GM12878 (cell line): ENCODE measurements at regions not wholly inside any gene's neighbourhood (a gene's known extent, or its start where the extent isn't known, plus 50 kb on each side); places are given as distances from the start of the nearest gene placed in this dataset.

Source experiments
- ATAC-seq: fragments of 200-7000 bp; cut with Tn5 transposase; 3 replicates; pipeline ENCODE4 v1.9.1; 2020; ENCODE audit warnings: mild to moderate bottlenecking, moderate library complexity
- BruUV-seq: library from RNA; stranded (reverse); fragments of 400-500 nt; replicated peaks from 2 replicates; lab custom pipeline; 2021; lab: Mats Ljungman, UMichigan
- CTCF ChIA-PET: fragments of 300-600 bp; sonication (Branson Sonifier 250); formaldehyde crosslinking; extraction: SDS; loops from one replicate; lab custom pipeline; 2021; ENCODE audit warnings: inconsistent platforms; lab: Yijun Ruan, JAX
- POLR2A ChIA-PET: fragments of 350-600 bp; formaldehyde crosslinking; extraction: SDS; loops from one replicate; lab custom pipeline; 2021; ENCODE audit warnings: inconsistent platforms; lab: Charles Lee
- RAD21 ChIA-PET: fragments of 300-600 bp; sonication (Branson Sonifier 250); formaldehyde crosslinking; loops from one replicate; lab custom pipeline; 2023; ENCODE audit warnings: antibody characterized with exemption; ENCODE audit not compliant: unreplicated experiment; lab: Charles Lee
- SMC1A ChIA-PET: fragments of 300-600 bp; sonication (Branson Sonifier 250); formaldehyde crosslinking; loops from one replicate; lab custom pipeline; 2023; ENCODE audit not compliant: unreplicated experiment, uncharacterized antibody; lab: Charles Lee
- DNase-seq: peaks from one replicate; pipeline ENCODE4 v3.0.0-alpha.2; 2011; ENCODE audit warnings: low read depth, low spot score
- FAIRE-seq: peaks from 3 replicates; lab custom pipeline; 2011; peaks lifted over from hg19 to GRCh38; lab: Jason Lieb, UNC
- H2AFZ ChIP-seq: 2 replicates; pipeline ENCODE4 v1.6.0; 2011; ENCODE audit warnings: low read depth, low read length, control low read depth; ENCODE audit not compliant: control insufficient read depth
- H3K27ac ChIP-seq: 2 replicates; pipeline ENCODE4 v1.5.1; 2011; ENCODE audit warnings: control low read depth; ENCODE audit not compliant: control insufficient read depth, insufficient read depth
- H3K27me3 ChIP-seq, 2 experiments: replicated peaks in 1 of 2; 2 replicates each; pipeline versions ENCODE4 v1.6.0 to v1.6.1; 2011; ENCODE audit warnings: low read length in 1 of 2; ENCODE audit not compliant: control insufficient read depth in 2 of 2, insufficient read depth in 2 of 2
- H3K36me3 ChIP-seq, 2 experiments: 2 replicates each; pipeline ENCODE4 v1.5.1; 2011; ENCODE audit warnings: low read length in 1 of 2; ENCODE audit not compliant: control insufficient read depth in 2 of 2, insufficient read depth in 2 of 2
- H3K4me1 ChIP-seq: 2 replicates; pipeline ENCODE4 v1.6.1; 2011; ENCODE audit warnings: mild to moderate bottlenecking, low read length, moderate library complexity, mixed read lengths; ENCODE audit not compliant: control insufficient read depth, insufficient read depth
- H3K4me2 ChIP-seq: 2 replicates; pipeline ENCODE4 v1.6.0; 2011; ENCODE audit warnings: control low read depth; ENCODE audit not compliant: control insufficient read depth, insufficient read depth
- H3K4me3 ChIP-seq: fragments of 200-600 bp; sonication (generic); 2 replicates; pipeline ENCODE4 v1.5.1; 2016
- H3K79me2 ChIP-seq: 2 replicates; pipeline ENCODE4 v1.6.0; 2011; ENCODE audit warnings: low read length; ENCODE audit not compliant: control insufficient read depth, insufficient read depth
- H3K9ac ChIP-seq: 2 replicates; pipeline ENCODE4 v1.8.0; 2011; ENCODE audit warnings: low read length, control low read depth, mixed read lengths; ENCODE audit not compliant: control insufficient read depth, insufficient read depth
- H3K9me3 ChIP-seq: replicated peaks from 3 replicates; pipeline ENCODE4 v1.5.1; 2011; ENCODE audit warnings: mild to moderate bottlenecking, low read length; ENCODE audit not compliant: control insufficient read depth, insufficient read depth
- H4K20me1 ChIP-seq: 2 replicates; pipeline ENCODE4 v1.6.0; 2011; ENCODE audit not compliant: control insufficient read depth, insufficient read depth
- BHLHE40 ChIP-seq, 2 experiments: fragments of 450-650 bp in 1 of 2; IDR thresholded peaks; 2 replicates each; pipeline ENCODE4 v1.6.1; 2011 to 2017; ENCODE audit warnings: low read depth in 2 of 2, borderline replicate concordance in 1 of 2, improper control_type of control experiment in 1 of 2, low read length in 1 of 2, mild to moderate bottlenecking in 1 of 2
- BRCA1 ChIP-seq: IDR thresholded peaks from 2 replicates; pipeline ENCODE4 v1.6.1; 2011; ENCODE audit warnings: low read depth, low read length, improper control_type of control experiment
- CHD1 ChIP-seq: IDR thresholded peaks from 2 replicates; pipeline ENCODE4 v1.6.1; 2012; ENCODE audit warnings: low read depth, low read length, improper control_type of control experiment
- DPF2 ChIP-seq: fragments of 450-650 bp; IDR thresholded peaks from 2 replicates; pipeline ENCODE4 v1.6.1; 2017; ENCODE audit warnings: mild to moderate bottlenecking
- KDM1A ChIP-seq: fragments of 200-600 bp; sonication (generic); IDR thresholded peaks from 2 replicates; pipeline ENCODE4 v1.6.1; 2016; ENCODE audit warnings: borderline replicate concordance
- NFIC ChIP-seq: IDR thresholded peaks from 2 replicates; pipeline ENCODE4 v1.6.1; 2012; ENCODE audit warnings: low read depth, mild to moderate bottlenecking, inconsistent platforms, low read length, moderate library complexity
- RAD51 ChIP-seq: fragments of 450-650 bp; IDR thresholded peaks from 2 replicates; pipeline ENCODE4 v1.6.1; 2016; ENCODE audit warnings: moderate library complexity, mild to moderate bottlenecking, inconsistent platforms
- RUNX3 ChIP-seq: IDR thresholded peaks from 2 replicates; pipeline ENCODE4 v1.6.1; 2012; ENCODE audit warnings: low read length, inconsistent platforms
- SMAD1 ChIP-seq: fragments of 450-650 bp; IDR thresholded peaks from 2 replicates; pipeline ENCODE4 v1.6.1; 2018; ENCODE audit warnings: mild to moderate bottlenecking, low read depth; ENCODE audit not compliant: partially characterized antibody
- SP1 ChIP-seq: IDR thresholded peaks from one replicate; pipeline ENCODE4 v1.6.1; 2011; ENCODE audit warnings: low read depth, low read length
- SRF ChIP-seq, 2 experiments: IDR thresholded peaks; 2 replicates each; pipeline ENCODE4 v1.6.1; 2011; ENCODE audit warnings: low read depth in 2 of 2, low read length in 2 of 2, mild to moderate bottlenecking in 1 of 2, moderate library complexity in 1 of 2
- STAT1 ChIP-seq: fragments of 450-650 bp; conservative IDR thresholded peaks from 2 replicates; pipeline ENCODE4 v1.6.1; 2014; ENCODE audit warnings: antibody characterized with exemption, mild to moderate bottlenecking
- TARDBP ChIP-seq: IDR thresholded peaks from 2 replicates; pipeline ENCODE4 v1.6.1; 2016; ENCODE audit warnings: borderline replicate concordance
- USF1 ChIP-seq: IDR thresholded peaks from 2 replicates; pipeline ENCODE4 v1.6.1; 2011; ENCODE audit warnings: borderline replicate concordance, low read depth, mild to moderate bottlenecking, moderate library complexity, mixed read lengths, low read length; ENCODE audit not compliant: insufficient read depth; ENCODE audit errors: extremely low read length
- YBX1 ChIP-seq: fragments of 450-650 bp; IDR thresholded peaks from 2 replicates; pipeline ENCODE4 v1.6.1; 2016; ENCODE audit warnings: antibody characterized with exemption
- YY1 ChIP-seq: IDR thresholded peaks from 2 replicates; pipeline ENCODE4 v1.6.1; 2011; ENCODE audit warnings: low read depth, mild to moderate bottlenecking, low read length
- ZNF592 ChIP-seq: fragments of 450-650 bp; IDR thresholded peaks from 2 replicates; pipeline ENCODE4 v1.6.1; 2017; ENCODE audit warnings: mild to moderate bottlenecking, moderate library complexity
- WGBS: methylation state at CpG from one replicate; pipeline ENCODE4 v1.1.6; 2016; ENCODE audit warnings: low lambda C conversion rate; ENCODE audit not compliant: insufficient replicate concordance, insufficient coverage; ENCODE audit errors: missing lambda C conversion rate; 5-methylcytosine and 5-hydroxymethylcytosine counted together
- in situ Hi-C: fragments of 300-500 bp; cut with MboI; formaldehyde crosslinking; loops from 9 replicates; pipeline ENCODE4 v1.14.3; 2018; ENCODE audit warnings: mixed read lengths
- intact Hi-C: fragments of 100-400 bp; cut with micrococcal nuclease; formaldehyde crosslinking; loops from one replicate; pipeline ENCODE4 v1.14.2; 2022; ENCODE audit not compliant: unreplicated experiment

GRCh38 chr3:159635047-159635641 lies 353.5 kb upstream of the IL12A start (continued):
- TF ChIP-seq ZNF592 (no peak), BHLHE40 (IDR thresholded peaks at IDR 0.05; ENCODE audit: borderline replicate concordance in 1 of 2, low read depth in 2 of 2, low read length in 1 of 2) (no peak), STAT1 (no peak), BRCA1 (no peak), DPF2 (no peak)

- Histone ChIP-seq H3K4me3 (no peak overlapping the region), H3K79me2 (no peaks in the 10 kb centered on the region), H4K20me1 (no peaks in the 10 kb centered on the region; the same call in 1 of the 2 replicates), H3K4me1 (no peaks in the 10 kb centered on the region), H3K9me3 (no peaks in the 10 kb centered on the region), H3K4me2 (no peak overlapping the region), H3K27ac (no peak overlapping the region), H3K36me3 (no peaks in the 10 kb centered on the region), H3K9ac (no peak overlapping the region), H3K27me3 (no peaks in the 10 kb centered on the region), H2AFZ (no peak overlapping the region)
- no peak for FAIRE-seq
- WGBS = 5% methylated on average over 2 of the region's 2 CpGs
- ChIA-PET CTCF (interaction anchor here (0.8 to 1.4 kb wide), 2 partner anchors 9 to 12 kb away, joined by 3 read pairs; no protein-coding TSS in a partner anchor), POLR2A (no interaction called here), RAD21 (no interaction called here), SMC1A (no interaction called here)
- ATAC-seq = no peak
- intact Hi-C loops = no loop called here
- no peak for DNase-seq
- in situ Hi-C loops = no loop called here
- no peak for TF ChIP-seq RAD51
- TF ChIP-seq RUNX3 = no peak
- TF ChIP-seq YBX1 = no peak
- no peak for TF ChIP-seq SMAD1
- TF ChIP-seq TARDBP = no peak
- TF ChIP-seq SP1 = no peak
- TF ChIP-seq KDM1A = no peak
- TF ChIP-seq SRF (IDR thresholded peaks at IDR 0.05; ENCODE audit: low read depth in 2 of 2, low read length in 2 of 2) = no peak
- TF ChIP-seq NFIC = no peak
- TF ChIP-seq CHD1 = no peak
- no peak for TF ChIP-seq USF1
- TF ChIP-seq YY1 = no peak
- BruUV-seq = no TSS peak
Measured at GRCh38 chr3:159637883-159638542, 350.6 kb upstream of the IL12A start.
